ENCODE measurements at regions not wholly inside any gene's neighbourhood (a gene's known extent, or its start where the extent isn't known, plus 50 kb on each side); places are given as distances from the start of the nearest gene placed in this dataset.

DNA sequence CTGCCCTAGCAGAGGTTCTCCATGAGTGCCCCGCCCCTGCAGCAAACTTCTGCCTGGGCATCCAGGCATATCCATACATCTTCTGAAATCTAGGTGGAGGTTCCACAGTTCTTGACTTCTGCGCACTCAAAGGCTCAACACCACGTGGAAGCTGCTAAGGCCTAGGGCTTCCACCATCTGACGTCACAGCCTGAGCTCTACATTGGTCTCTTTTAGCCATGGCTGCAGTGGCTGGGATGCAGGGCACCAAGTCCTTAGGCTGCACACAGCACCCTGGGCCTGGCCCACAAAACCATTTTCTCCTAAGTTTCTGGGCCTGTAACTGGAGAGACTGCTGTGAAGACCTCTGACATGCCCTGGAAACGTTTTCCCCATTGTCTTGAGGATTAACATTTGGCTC, 272.6 kb upstream of the PLXNA2 start:
- no peak for DNase-seq (ENCODE audit: low spot score)

GRCh38 chr1:208520438-208521099, 276.4 kb upstream of the PLXNA2 start:
- DNase-seq (ENCODE audit: low spot score): no peak

DNA sequence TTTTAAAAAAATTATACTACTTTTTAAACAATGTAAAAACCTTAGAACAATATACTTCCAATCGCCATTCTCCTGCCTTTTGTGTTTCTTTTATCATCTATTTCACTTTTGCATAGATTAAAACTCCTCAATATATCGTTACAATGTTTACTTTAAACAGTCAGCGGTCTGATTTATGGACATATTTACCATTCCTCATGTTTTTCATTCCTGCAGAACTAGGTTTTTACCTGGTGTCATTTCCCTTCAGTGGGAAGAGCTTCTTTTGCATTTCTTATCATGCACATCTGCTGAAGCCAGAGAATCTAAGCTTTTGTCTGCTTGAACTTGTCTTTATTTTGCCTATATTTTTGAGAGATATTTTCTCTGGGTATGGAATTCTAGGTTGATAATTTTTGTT, 277.4 kb upstream of the PLXNA2 start:
- no peak for DNase-seq (ENCODE audit: low spot score)

- no peak for DNase-seq (ENCODE audit: low spot score)
Observed at GRCh38 chr1:208523007-208523406, 278.8 kb upstream of the PLXNA2 start.

- DNase-seq (ENCODE audit: low spot score): no peak
Observed at GRCh38 chr1:208524376-208524775, 280.2 kb upstream of the PLXNA2 start.

DNA sequence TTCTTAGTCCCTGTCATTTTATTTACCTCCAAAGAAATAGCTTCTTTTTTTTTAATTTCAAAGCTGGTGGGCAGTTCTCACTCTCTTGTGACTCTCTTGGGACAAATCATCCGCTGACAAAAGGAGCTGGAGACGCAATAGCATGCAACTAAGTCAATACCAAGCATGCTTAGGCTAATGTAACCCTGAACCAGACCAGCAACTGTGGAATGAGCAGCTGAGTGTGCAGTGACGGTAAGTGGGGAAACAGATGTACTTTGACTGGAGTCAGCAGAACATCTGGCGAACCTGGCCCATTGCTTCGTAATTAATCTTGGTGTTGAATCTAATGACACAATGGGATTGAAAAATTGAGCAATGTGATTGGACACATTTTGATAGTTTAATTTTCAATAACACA, 280.7 kb upstream of the PLXNA2 start:
- DNase-seq (ENCODE audit: low spot score): no peak

GRCh38 chr1:208525417-208525816, 281.2 kb upstream of the PLXNA2 start:
- DNase-seq (ENCODE audit: low spot score): no peak

DNA sequence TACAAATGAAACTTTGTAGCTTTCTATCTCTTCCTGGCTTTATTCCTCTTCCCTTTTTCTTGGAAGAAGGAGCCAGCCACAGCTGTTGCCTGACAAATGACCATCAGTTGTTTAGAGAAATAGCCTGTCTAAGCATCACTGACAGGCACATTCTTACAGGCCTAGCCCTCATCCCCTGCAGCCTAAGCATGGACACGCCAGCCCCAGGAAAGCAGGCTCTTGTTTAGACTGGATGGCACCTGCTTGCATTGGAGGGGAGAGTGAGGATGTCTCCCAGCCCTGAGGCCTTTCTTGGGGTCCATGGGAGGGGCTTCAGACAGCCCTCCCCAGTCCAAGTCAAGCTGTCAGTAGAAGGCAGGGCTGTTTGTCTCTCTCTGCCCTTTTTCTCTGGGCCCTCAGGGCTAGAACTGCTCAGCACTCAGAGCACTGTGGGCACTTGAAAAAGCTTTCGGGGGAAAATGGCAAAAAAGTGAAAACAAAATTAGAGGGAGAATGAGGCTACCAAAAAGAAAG, 282.5 kb upstream of the PLXNA2 start:
- no peak for DNase-seq (ENCODE audit: low spot score)

DNA sequence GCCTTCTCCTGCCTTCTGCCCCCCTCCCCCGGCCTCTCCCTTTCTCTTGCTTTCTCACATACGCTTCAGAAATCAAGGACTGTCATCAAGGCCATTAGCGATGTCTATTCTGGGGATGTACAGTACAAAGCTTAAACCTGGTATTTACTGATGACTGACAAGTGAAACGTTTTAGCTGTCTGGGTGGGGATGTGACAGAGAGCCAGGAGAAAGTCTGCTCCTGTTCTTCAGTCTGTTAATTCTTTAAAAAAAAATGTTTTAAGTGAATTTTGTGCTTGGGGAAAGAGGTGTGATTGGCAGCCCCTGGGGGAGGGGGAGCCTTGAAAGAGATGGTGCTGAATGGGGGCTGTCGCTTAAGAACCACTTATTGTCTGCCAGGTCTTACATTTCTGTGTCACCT, 283.0 kb upstream of the PLXNA2 start:
- DNase-seq (ENCODE audit: low spot score): no peak

GRCh38 chr1:208528578-208529240, 284.5 kb upstream of the PLXNA2 start:
- DNase-seq (ENCODE audit: low spot score): no peak

GRCh38 chr1:208531003-208531750, 287.0 kb upstream of the PLXNA2 start:
- DNase-seq (ENCODE audit: low spot score): no peak

DNA sequence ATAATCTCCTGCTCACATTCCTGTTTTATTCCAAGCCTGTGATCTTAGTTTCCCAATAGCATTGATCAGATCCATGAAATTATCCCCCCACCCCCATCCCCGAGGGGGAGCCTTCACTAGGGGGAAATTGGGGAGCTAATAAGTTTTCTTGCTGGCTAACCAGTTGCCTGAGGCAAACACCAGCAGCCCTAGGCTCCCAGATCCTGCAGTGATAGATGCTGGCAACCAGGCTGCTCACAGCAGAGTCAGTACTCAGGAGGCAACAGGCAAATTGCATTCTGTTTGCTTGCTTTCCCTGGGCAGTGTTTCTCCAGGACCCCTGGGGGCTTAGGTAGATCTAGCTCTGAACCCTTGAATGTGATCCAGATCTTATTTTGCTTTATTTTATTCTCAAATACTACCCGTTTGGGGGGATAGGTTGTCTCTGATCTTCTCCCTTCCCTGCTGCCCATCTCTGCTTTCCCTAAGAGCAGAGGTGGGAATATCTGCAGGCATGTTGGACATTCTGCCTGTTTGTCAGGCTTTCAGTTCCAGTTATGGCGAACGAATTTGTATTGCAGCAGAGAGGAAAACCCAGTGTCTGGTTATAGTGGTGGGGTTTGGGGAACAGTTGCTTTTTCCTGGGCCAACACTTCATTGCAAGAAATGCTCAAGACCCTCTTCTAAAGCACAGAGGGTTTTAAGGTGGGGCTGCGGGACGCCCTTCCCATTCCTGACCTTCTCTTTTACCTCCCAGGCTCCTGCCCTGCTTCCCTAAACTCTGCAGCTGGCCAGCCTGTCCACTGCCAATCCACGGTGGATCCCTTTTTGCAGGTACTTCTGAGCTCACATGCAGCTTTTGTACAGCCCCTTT, 289.8 kb upstream of the PLXNA2 start:
- no peak for DNase-seq (ENCODE audit: low spot score)

GRCh38 chr1:208534599-208534897, 290.4 kb upstream of the PLXNA2 start:
- no peak for DNase-seq (ENCODE audit: low spot score)

- no peak for DNase-seq (ENCODE audit: low spot score)
Observed at GRCh38 chr1:208534979-208535378, 290.8 kb upstream of the PLXNA2 start.

- no peak for DNase-seq (ENCODE audit: low spot score)
Observed at GRCh38 chr1:208535511-208535910, 291.3 kb upstream of the PLXNA2 start.

DNA sequence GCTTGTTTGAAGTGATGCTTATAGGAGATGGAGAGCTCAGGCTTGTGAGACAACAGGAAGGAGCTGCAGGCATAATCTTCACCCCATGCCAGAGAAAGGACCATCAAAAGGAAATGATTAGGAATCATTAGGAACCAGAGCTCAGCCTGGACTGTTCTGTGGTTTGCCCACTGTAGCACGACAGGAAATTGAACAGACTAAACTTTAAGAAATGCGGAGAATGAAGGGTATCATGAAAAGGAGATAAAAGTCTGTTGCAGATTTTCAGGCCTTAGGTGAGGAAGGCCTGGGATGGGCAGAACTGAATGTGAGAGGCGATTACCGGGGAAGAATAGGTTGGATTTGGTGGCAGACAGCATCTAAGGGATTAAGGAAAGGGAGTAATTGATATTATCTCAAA, 292.0 kb upstream of the PLXNA2 start:
- no peak for DNase-seq (ENCODE audit: low spot score)

- DNase-seq (ENCODE audit: low spot score): no peak
Observed at GRCh38 chr1:208537198-208537597, 293.0 kb upstream of the PLXNA2 start.

DNA sequence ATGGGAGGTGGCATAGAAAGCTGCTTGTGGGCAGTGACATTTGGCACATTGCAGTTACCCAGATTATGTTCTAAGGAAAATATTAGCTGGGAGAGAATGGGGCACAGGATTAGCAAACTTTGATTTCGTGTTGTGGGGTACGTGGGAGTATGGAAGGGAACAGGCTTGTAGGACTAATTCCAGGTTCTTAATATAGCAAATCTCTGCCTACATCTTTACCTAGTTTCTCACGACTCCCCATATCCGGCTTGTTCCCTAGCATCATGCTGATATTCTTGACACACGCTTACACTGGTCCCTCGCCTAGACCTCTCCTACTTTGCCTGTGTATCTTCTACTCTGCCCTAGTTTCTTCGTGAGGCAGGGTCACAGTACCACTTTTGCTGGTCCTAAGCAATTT, 293.9 kb upstream of the PLXNA2 start:
- DNase-seq (ENCODE audit: low spot score): no peak

GRCh38 chr1:208538587-208538986, 294.4 kb upstream of the PLXNA2 start:
- DNase-seq (ENCODE audit: low spot score): no peak

- no peak for DNase-seq (ENCODE audit: low spot score)
Observed at GRCh38 chr1:208540724-208541123, 296.5 kb upstream of the PLXNA2 start.

DNA sequence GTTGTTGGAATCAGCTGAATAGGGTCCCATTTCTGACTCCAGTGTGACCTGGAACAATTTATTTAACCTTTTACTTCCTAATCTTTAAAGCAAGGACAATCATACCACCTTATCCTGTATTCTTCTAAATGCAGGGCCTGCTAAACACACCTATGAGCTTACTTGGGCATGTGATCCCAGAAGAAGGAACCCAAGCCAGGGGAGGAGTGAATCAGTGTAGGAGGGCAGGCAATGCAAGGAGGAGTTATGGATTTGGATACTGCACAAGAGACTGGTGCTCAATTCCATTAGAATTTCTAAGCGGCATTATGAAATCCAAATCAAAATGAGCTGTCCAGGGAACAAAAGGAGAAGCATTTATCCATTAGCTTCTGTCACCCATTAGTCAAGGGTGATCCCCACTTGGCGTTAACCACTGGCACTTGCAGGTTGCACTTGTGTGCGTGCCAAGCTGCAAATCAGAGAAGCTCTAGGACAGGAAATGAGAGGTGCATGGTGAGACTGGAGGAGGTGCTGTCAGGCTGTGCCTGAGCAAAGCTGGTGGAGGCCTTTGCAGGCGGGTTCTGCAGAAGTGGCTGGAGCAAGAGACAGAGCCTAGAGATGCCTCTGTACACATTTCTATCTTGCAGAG, 297.2 kb upstream of the PLXNA2 start:
- no peak for DNase-seq (ENCODE audit: low spot score)

GRCh38 chr1:208542309-208542708, 298.1 kb upstream of the PLXNA2 start:
- no peak for DNase-seq (ENCODE audit: low spot score)

Data from COLO829 (cell line).